Medulla oblongata (tissue), 1 donor: ENCODE measurements at regions not wholly inside any gene's neighbourhood (a gene's known extent, or its start where the extent isn't known, plus 50 kb on each side); places are given as distances from the start of the nearest gene placed in this dataset.

Experiments
- DNase-seq: peaks from one replicate; pipeline ENCODE4 v3.0.0-alpha.2; 2015; ENCODE audit errors: extremely low spot score

GRCh38 chr5:96247097-96247701 is 185.8 kb downstream of the PCSK1 start:
- DNase-seq = peak; percentile 48

- DNase-seq = no peak
Measured at GRCh38 chr5:96245140-96246091, 187.6 kb downstream of the PCSK1 start.

- DNase-seq = no peak
Measured at GRCh38 chr5:96244696-96245095, 188.4 kb downstream of the PCSK1 start.

GRCh38 chr5:96243862-96244261 is 189.2 kb downstream of the PCSK1 start:
- DNase-seq = no peak

GRCh38 chr5:96243203-96243602 is 189.8 kb downstream of the PCSK1 start:
- no peak for DNase-seq

- DNase-seq = no peak
Measured at GRCh38 chr5:96242571-96242970, 190.5 kb downstream of the PCSK1 start.

- DNase-seq = no peak
Measured at GRCh38 chr5:96236831-96237230, 196.2 kb downstream of the PCSK1 start.

GRCh38 chr5:96236051-96236450 is 197.0 kb downstream of the PCSK1 start:
- DNase-seq = no peak

GRCh38 chr5:96235008-96235910 is 197.8 kb downstream of the PCSK1 start:
- DNase-seq = no peak

- no peak for DNase-seq
Measured at GRCh38 chr5:96232602-96233001, 200.4 kb downstream of the PCSK1 start.

- DNase-seq = peak; percentile 19
Measured at GRCh38 chr5:96229188-96229587, 203.9 kb downstream of the PCSK1 start.

- no peak for DNase-seq
Measured at GRCh38 chr5:96228408-96228807, 204.6 kb downstream of the PCSK1 start.

- DNase-seq = no peak
Measured at GRCh38 chr5:96227957-96228356, 205.1 kb downstream of the PCSK1 start.

- peak; percentile 40 for DNase-seq
Measured at GRCh38 chr5:96226941-96227552, 206.0 kb downstream of the PCSK1 start.

GRCh38 chr5:96222129-96222528 is 210.9 kb downstream of the PCSK1 start:
- no peak for DNase-seq

GRCh38 chr5:96220610-96221390 is 212.2 kb downstream of the PCSK1 start:
- DNase-seq = no peak

- DNase-seq = no peak
Measured at GRCh38 chr5:96219580-96220281, 213.3 kb downstream of the PCSK1 start.

- DNase-seq = no peak
Measured at GRCh38 chr5:96218653-96219052, 214.4 kb downstream of the PCSK1 start.

- DNase-seq = no peak
Measured at GRCh38 chr5:96214442-96215197, 218.4 kb downstream of the PCSK1 start.
